Mesenchymal stem cell (in vitro differentiated cells and primary cell): ENCODE measurements at regions not wholly inside any gene's neighbourhood (a gene's known extent, or its start where the extent isn't known, plus 50 kb on each side); places are given as distances from the start of the nearest gene placed in this dataset.
"Not testable (repeated sequence)": the region's sequence is repeated elsewhere in the genome, so short reads cannot be mapped to it uniquely, and the experiment has no call there.

Source experiments
- DNase-seq: peaks from one replicate; pipeline ENCODE4 v3.0.0-alpha.2; 2013
- H2AFZ ChIP-seq: one replicate; pipeline ENCODE4 v1.6.1; 2013; ENCODE audit warnings: low read depth, mild to moderate bottlenecking, control low read depth, inconsistent platforms, low read length, moderate library complexity
- H2AK5ac ChIP-seq: 2 replicates; pipeline ENCODE4 v1.6.1; 2013; ENCODE audit warnings: low read length, moderate library complexity, mild to moderate bottlenecking, inconsistent platforms; ENCODE audit not compliant: severe bottlenecking
- H2BK120ac ChIP-seq: one replicate; pipeline ENCODE4 v1.6.1; 2013; ENCODE audit warnings: low read depth, mild to moderate bottlenecking, inconsistent platforms, low read length, moderate library complexity
- H2BK12ac ChIP-seq, 2 experiments: one replicate each; pipeline ENCODE4 v1.6.1; 2013; ENCODE audit warnings: inconsistent platforms in 2 of 2, low read length in 2 of 2, mild to moderate bottlenecking in 2 of 2, moderate library complexity in 2 of 2, control low read depth in 1 of 2
- H2BK15ac ChIP-seq: one replicate; pipeline ENCODE4 v1.6.1; 2013; ENCODE audit warnings: mild to moderate bottlenecking, low read depth, inconsistent platforms; ENCODE audit not compliant: poor library complexity, severe bottlenecking
- H2BK5ac ChIP-seq: 2 replicates; pipeline ENCODE4 v1.6.1; 2013; ENCODE audit warnings: low read depth, mild to moderate bottlenecking, low read length, control low read depth, inconsistent platforms; ENCODE audit not compliant: poor library complexity, severe bottlenecking
- H3K14ac ChIP-seq, 2 experiments: one replicate each; pipeline ENCODE4 v1.6.1; 2013; ENCODE audit warnings: inconsistent platforms in 2 of 2, low read length in 2 of 2, control low read depth in 1 of 2, mild to moderate bottlenecking in 1 of 2, moderate library complexity in 1 of 2
- H3K18ac ChIP-seq, 2 experiments: one replicate each; pipeline ENCODE4 v1.6.1; 2013; ENCODE audit warnings: inconsistent platforms in 2 of 2, low read length in 2 of 2, control low read depth in 1 of 2, low read depth in 1 of 2, mild to moderate bottlenecking in 1 of 2
- H3K23ac ChIP-seq, 2 experiments: one replicate each; pipeline ENCODE4 v1.6.1; 2013; ENCODE audit warnings: inconsistent platforms in 2 of 2, low read length in 2 of 2, mild to moderate bottlenecking in 2 of 2, moderate library complexity in 2 of 2, control low read depth in 1 of 2
- H3K27ac ChIP-seq: 2 replicates; pipeline ENCODE4 v1.5.1; 2013; ENCODE audit warnings: mild to moderate bottlenecking, moderate library complexity, low read length, control low read depth, inconsistent platforms; ENCODE audit not compliant: poor library complexity, severe bottlenecking
- H3K27me3 ChIP-seq, 2 experiments: 2 replicates each; pipeline versions ENCODE4 v1.6.1 to v1.7.0; 2013; ENCODE audit warnings: low read length in 2 of 2, mild to moderate bottlenecking in 2 of 2, moderate library complexity in 2 of 2, control low read depth in 1 of 2, inconsistent platforms in 1 of 2; ENCODE audit not compliant: control insufficient read depth in 1 of 2, insufficient read depth in 1 of 2
- H3K36me3 ChIP-seq, 2 experiments: 2 replicates each; pipeline versions ENCODE4 v1.6.1 to v1.7.0; 2013; ENCODE audit warnings: low read length in 2 of 2, control low read depth in 1 of 2, inconsistent platforms in 1 of 2, low read depth in 1 of 2, mild to moderate bottlenecking in 1 of 2; ENCODE audit not compliant: insufficient read depth in 2 of 2, control insufficient read depth in 1 of 2
- H3K4ac ChIP-seq, 2 experiments: one replicate each; pipeline ENCODE4 v1.6.1; 2013; ENCODE audit warnings: inconsistent platforms in 2 of 2, low read length in 2 of 2, mild to moderate bottlenecking in 2 of 2, moderate library complexity in 2 of 2, control low read depth in 1 of 2, low read depth in 1 of 2
- H3K4me1 ChIP-seq: 2 replicates; pipeline ENCODE4 v1.6.1; 2013; ENCODE audit warnings: low read depth, low read length, control low read depth; ENCODE audit not compliant: control insufficient read depth, insufficient read depth
- H3K4me2 ChIP-seq: 2 replicates; pipeline ENCODE4 v1.6.1; 2013; ENCODE audit warnings: low read length, mild to moderate bottlenecking, inconsistent platforms; ENCODE audit not compliant: poor library complexity, severe bottlenecking
- H3K4me3 ChIP-seq, 2 experiments: 2 replicates each; pipeline versions ENCODE4 v1.5.1 to v1.7.0; 2013; ENCODE audit warnings: low read length in 2 of 2, mild to moderate bottlenecking in 2 of 2, control low read depth in 1 of 2, low read depth in 1 of 2; ENCODE audit not compliant: insufficient read depth in 1 of 2
- H3K79me1 ChIP-seq: replicated peaks from 2 replicates; pipeline ENCODE4 v1.6.1; 2013; ENCODE audit warnings: mild to moderate bottlenecking, control low read depth, low read length, inconsistent platforms; ENCODE audit not compliant: poor library complexity, severe bottlenecking
- H3K9ac ChIP-seq: 2 replicates; pipeline ENCODE4 v1.7.0; 2013; ENCODE audit warnings: mild to moderate bottlenecking, low read length, moderate library complexity
- H3K9me3 ChIP-seq: 2 replicates; pipeline ENCODE4 v1.7.0; 2013; ENCODE audit warnings: mild to moderate bottlenecking, low read length; ENCODE audit not compliant: control insufficient read depth
- H4K8ac ChIP-seq: one replicate; pipeline ENCODE4 v1.6.1; 2013; ENCODE audit warnings: inconsistent platforms, mild to moderate bottlenecking, low read length, moderate library complexity
- H4K91ac ChIP-seq: one replicate; pipeline ENCODE4 v1.6.1; 2013; ENCODE audit warnings: mild to moderate bottlenecking, low read length, inconsistent platforms
- WGBS: methylation state at CpG from one replicate; pipeline ENCODE4 v1.1.7; 2013; ENCODE audit warnings: mixed read lengths; 5-methylcytosine and 5-hydroxymethylcytosine counted together

DNA sequence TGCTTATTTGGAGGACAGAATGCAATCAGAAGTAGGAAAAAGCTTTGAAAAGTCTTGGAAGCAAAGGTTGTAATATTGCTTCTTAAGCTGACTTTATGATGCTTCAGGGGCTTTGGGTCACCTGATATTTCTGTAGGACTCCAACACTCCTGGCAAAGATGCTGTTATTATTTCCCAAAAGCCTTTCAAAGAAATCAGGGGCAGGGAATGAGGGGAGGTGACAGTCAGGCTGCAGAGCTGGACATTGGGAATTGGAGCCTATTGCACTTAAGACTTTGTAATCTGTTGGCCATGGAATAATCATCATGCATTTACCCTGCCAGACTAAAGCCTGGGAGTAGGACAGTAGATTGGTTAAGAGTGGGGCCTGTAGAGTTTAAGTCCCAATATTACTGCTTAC is 168.3 kb upstream of the IL12B start:
- H4K91ac ChIP-seq: no peak overlapping the region
- H3K4me3 ChIP-seq: no peak overlapping the region
- H3K27me3 ChIP-seq: peaks cover 0 to 23% of the 10 kb centered on the region in 2 experiments
- H3K27ac ChIP-seq: no peak overlapping the region
- H4K8ac ChIP-seq: no peak overlapping the region
- no peaks in the 10 kb centered on the region for H3K9me3 ChIP-seq
- H3K14ac ChIP-seq: no peak overlapping the region
- no peak overlapping the region for H3K4ac ChIP-seq
- no peak overlapping the region for H2AK5ac ChIP-seq
- H2BK5ac ChIP-seq: no peak overlapping the region
- H2BK15ac ChIP-seq: no peak overlapping the region
- H3K4me1 ChIP-seq: no peaks in the 10 kb centered on the region
- no peaks in the 10 kb centered on the region for H3K79me1 ChIP-seq
- no peak overlapping the region for H3K4me2 ChIP-seq
- no peak overlapping the region for H2BK120ac ChIP-seq
- H2BK12ac ChIP-seq: no peak overlapping the region
- H3K36me3 ChIP-seq: no peaks in the 10 kb centered on the region
- H3K18ac ChIP-seq: no peak overlapping the region
- no peak for DNase-seq
- H3K23ac ChIP-seq: no peak overlapping the region
- no peak overlapping the region for H3K9ac ChIP-seq
- no peak overlapping the region for H2AFZ ChIP-seq

DNA sequence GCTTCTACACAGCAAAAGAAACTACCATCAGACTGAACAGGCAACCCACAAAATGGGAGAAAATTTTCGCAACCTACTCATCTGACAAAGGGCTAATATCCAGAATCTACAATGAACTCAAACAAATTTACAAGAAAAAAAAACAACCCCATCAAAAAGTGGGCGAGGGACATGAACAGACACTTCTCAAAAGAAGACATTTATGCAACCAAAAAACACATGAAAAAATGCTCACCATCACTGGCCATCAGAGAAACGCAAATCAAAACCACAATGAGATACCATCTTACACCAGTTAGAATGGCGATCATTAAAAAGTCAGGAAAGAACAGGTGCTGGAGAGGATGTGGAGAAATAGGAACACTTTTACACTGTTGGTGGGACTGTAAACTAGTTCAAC is 171.8 kb upstream of the IL12B start:
- not testable (repeated sequence) for H4K91ac ChIP-seq, H4K8ac ChIP-seq, H3K4ac ChIP-seq, H3K9me3 ChIP-seq, H3K27ac ChIP-seq, H2AK5ac ChIP-seq, H2BK120ac ChIP-seq, H3K18ac ChIP-seq, H3K79me1 ChIP-seq, H2BK12ac ChIP-seq, H3K4me1 ChIP-seq, H3K4me2 ChIP-seq, H2BK15ac ChIP-seq, H3K36me3 ChIP-seq, H2BK5ac ChIP-seq, DNase-seq, H3K14ac ChIP-seq, H2AFZ ChIP-seq, H3K4me3 ChIP-seq, H3K23ac ChIP-seq, H3K9ac ChIP-seq
- H3K27me3 ChIP-seq: peaks cover 0 to 10% of the 10 kb centered on the region in 2 experiments
- 100% methylated on average over 1 of the region's 4 CpGs for WGBS

DNA sequence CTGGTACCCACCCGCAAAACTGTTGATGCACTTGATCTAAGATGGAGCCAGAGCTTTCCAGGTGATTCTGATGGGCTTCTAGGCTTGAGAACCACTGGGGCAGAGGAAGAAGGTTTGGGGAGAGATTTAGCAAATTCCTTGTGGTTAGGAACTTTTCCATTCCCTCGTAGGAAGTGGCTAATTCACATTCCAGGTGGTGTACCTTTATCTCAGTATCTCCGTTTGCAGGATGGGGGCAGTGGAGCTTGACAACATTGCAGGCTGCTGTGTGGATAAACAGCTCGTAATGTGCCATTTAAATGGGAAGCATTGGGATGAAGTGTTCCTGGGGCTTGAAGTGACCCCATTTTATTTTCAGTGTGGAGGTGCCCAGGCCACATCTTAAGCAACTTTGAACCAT is 172.9 kb upstream of the IL12B start:
- H3K27ac ChIP-seq: no peak overlapping the region
- H2AK5ac ChIP-seq: no peak overlapping the region
- peaks cover 0 to 13% of the 10 kb centered on the region in 2 experiments for H3K27me3 ChIP-seq
- no peak overlapping the region for H4K91ac ChIP-seq
- 86% methylated on average over 4 of the region's 4 CpGs for WGBS
- H3K36me3 ChIP-seq: no peaks in the 10 kb centered on the region
- H3K18ac ChIP-seq: no peak overlapping the region
- no peak overlapping the region for H2AFZ ChIP-seq
- peak overlapping the region; percentile 51 for H2BK5ac ChIP-seq
- H3K14ac ChIP-seq: no peak overlapping the region
- H3K4me3 ChIP-seq: no peak overlapping the region
- H3K9ac ChIP-seq: no peak overlapping the region
- no peak for DNase-seq
- peaks cover 4% of the 10 kb centered on the region for H3K9me3 ChIP-seq
- no peak overlapping the region for H2BK12ac ChIP-seq
- H3K4me2 ChIP-seq: no peak overlapping the region
- peak overlapping the region in 1 of 2 experiments; percentile 35 for H3K23ac ChIP-seq
- no peak overlapping the region for H4K8ac ChIP-seq
- H3K4ac ChIP-seq: no peak overlapping the region
- no peak overlapping the region for H2BK15ac ChIP-seq
- H3K79me1 ChIP-seq: no peaks in the 10 kb centered on the region
- H2BK120ac ChIP-seq: no peak overlapping the region
- H3K4me1 ChIP-seq: no peaks in the 10 kb centered on the region

DNA sequence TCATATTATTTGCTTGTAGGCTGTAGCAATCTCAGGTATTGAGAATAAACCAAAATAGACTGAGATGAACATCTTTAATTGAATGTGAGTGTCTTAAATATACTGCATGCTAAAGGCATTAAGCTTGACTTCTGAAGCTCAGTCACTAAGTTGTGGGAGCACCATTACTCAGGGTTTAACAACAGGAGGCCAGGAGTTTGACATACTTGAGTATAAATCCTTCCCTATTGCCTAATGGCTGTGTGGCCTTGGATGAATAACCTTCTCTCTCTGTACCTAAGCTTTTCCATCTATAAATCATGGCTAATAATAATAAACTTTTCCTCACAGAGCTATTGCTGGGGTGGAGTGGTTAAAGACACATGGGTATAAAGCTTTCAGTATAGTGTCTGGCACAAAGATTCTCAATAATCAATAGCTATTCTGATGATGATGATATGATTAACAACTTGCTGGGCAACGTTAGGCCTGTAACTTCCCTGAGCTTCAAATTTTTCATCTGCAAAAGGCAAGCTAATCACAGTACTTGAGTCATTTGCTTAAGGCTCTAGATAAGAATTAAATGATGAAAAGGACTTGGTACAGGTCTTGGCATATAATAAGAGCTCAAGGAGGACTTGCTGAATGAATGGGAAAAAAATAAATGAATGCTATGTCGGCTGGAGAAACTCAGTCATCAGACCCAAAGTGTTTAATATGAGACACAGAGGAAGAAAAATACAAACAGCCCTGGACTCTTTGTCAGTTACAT is 174.0 kb upstream of the IL12B start:
- no peak overlapping the region for H3K23ac ChIP-seq
- no peak overlapping the region for H3K4ac ChIP-seq
- 56% methylated on average over 2 of the region's 2 CpGs for WGBS

More for the DNA sequence above, 174.0 kb upstream of the IL12B start:
- DNase-seq: peak; percentile 70
- Histone ChIP-seq H2AK5ac (no peak overlapping the region), H3K4me1 (no peaks in the 10 kb centered on the region), H2BK15ac (no peak overlapping the region), H3K18ac (no peak overlapping the region), H3K79me1 (no peaks in the 10 kb centered on the region), H3K36me3 (no peaks in the 10 kb centered on the region), H2BK5ac (no peak overlapping the region), H3K27me3 (peaks cover 0 to 12% of the 10 kb centered on the region in 2 experiments), H2BK12ac (no peak overlapping the region), H2AFZ (no peak overlapping the region), H3K27ac (no peak overlapping the region), H3K4me2 (no peak overlapping the region), H4K8ac (no peak overlapping the region), H3K14ac (no peak overlapping the region), H4K91ac (no peak overlapping the region), H3K9ac (peak overlapping the region; percentile 54), H2BK120ac (no peak overlapping the region), H3K4me3 (peak overlapping the region in 1 of 2 experiments; percentile 53), H3K9me3 (peaks cover 4% of the 10 kb centered on the region)
